GM18505 (cell line): ENCODE measurements at regions not wholly inside any gene's neighbourhood (a gene's known extent, or its start where the extent isn't known, plus 50 kb on each side); places are given as distances from the start of the nearest gene placed in this dataset.
"Not testable (repeated sequence)": the region's sequence is repeated elsewhere in the genome, so short reads cannot be mapped to it uniquely, and the experiment has no call there.

Source experiments
- ATAC-seq: cut with Tn5 transposase; IDR thresholded peaks from one replicate; pipeline ENCODE4 v1.9.1; 2021; ENCODE audit not compliant: unreplicated experiment
- POLR2A ChIP-seq: IDR thresholded peaks from 4 replicates; pipeline ENCODE4 v1.6.1; 2011; ENCODE audit warnings: borderline replicate concordance; ENCODE audit not compliant: insufficient read depth, insufficient read length; ENCODE audit errors: extremely low read depth

GRCh38 chr4:124435274-124435950, 277.1 kb downstream of the ANKRD50 start:
- no peak for ATAC-seq
- no peak for TF ChIP-seq POLR2A

GRCh38 chr4:124437853-124438495, 274.6 kb downstream of the ANKRD50 start:
- TF ChIP-seq POLR2A: no peak
- no peak for ATAC-seq

- ATAC-seq: no peak
- TF ChIP-seq POLR2A: no peak
These were observed 267.5 kb downstream of the ANKRD50 start for GRCh38 chr4:124445071-124445470.

GRCh38 chr4:124449881-124450280, 262.7 kb downstream of the ANKRD50 start:
- TF ChIP-seq POLR2A: no peak
- ATAC-seq: no peak

GRCh38 chr4:124450851-124451250, 261.7 kb downstream of the ANKRD50 start:
- no peak for ATAC-seq
- TF ChIP-seq POLR2A: no peak

- TF ChIP-seq POLR2A: no peak
- no peak for ATAC-seq
These were observed 257.7 kb downstream of the ANKRD50 start for GRCh38 chr4:124454772-124455270.

GRCh38 chr4:124455671-124456070, 256.9 kb downstream of the ANKRD50 start:
- no peak for TF ChIP-seq POLR2A
- no peak for ATAC-seq

GRCh38 chr4:124459196-124459940, 253.2 kb downstream of the ANKRD50 start:
- TF ChIP-seq POLR2A: no peak
- no peak for ATAC-seq

GRCh38 chr4:124459941-124460310, 252.6 kb downstream of the ANKRD50 start:
- ATAC-seq: no peak
- TF ChIP-seq POLR2A: no peak

GRCh38 chr4:124461592-124461991, 250.9 kb downstream of the ANKRD50 start:
- ATAC-seq: not testable (repeated sequence)

GRCh38 chr4:124462954-124463828, 249.3 kb downstream of the ANKRD50 start:
- no peak for ATAC-seq
- TF ChIP-seq POLR2A: no peak

GRCh38 chr4:124464836-124465235, 247.7 kb downstream of the ANKRD50 start:
- no peak for TF ChIP-seq POLR2A
- no peak for ATAC-seq

GRCh38 chr4:124468360-124468759, 244.2 kb downstream of the ANKRD50 start:
- ATAC-seq: no peak
- TF ChIP-seq POLR2A: no peak

- ATAC-seq: no peak
These were observed 242.6 kb downstream of the ANKRD50 start for GRCh38 chr4:124469981-124470380.

GRCh38 chr4:124478470-124478869, 234.1 kb downstream of the ANKRD50 start:
- no peak for TF ChIP-seq POLR2A
- no peak for ATAC-seq

More at GRCh38 chr4:124469981-124470380, 242.6 kb downstream of the ANKRD50 start:
- TF ChIP-seq POLR2A: no peak
